ENCODE measurements at regions not wholly inside any gene's neighbourhood (a gene's known extent, or its start where the extent isn't known, plus 50 kb on each side); places are given as distances from the start of the nearest gene placed in this dataset.
"Not testable (repeated sequence)": the region's sequence is repeated elsewhere in the genome, so short reads cannot be mapped to it uniquely, and the experiment has no call there.

DNA sequence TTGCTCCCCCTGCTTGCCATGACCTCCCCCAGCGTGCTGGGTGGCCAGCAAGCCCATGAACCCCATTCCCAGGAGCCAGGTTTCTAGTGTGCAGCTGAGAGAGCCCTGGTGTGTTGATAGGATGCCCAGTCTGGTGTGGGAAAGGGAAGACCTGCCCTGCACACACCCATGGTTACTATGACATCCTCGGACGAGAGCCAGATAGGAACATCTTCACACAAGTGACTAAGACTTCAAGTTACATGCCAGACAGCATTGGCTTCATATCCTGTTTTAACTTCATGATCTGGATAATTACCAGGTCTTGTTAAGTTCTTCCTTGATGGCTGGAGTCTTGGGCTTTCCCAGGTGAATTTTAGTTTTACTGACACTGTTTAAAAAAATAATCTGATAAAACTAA is 196.6 kb upstream of the EGLN3 start:
- Histone ChIP-seq H3K4me3 (no peak overlapping the region), H3K36me3 (replicated peaks) (no peaks in the 10 kb centered on the region), H3K27me3 (ENCODE audit: low read depth) (no peaks in the 10 kb centered on the region), H3K9me3 (0 out of 2 replicates have a peak, but pooled peaks cover 4% of the 10 kb centered on the region), H3K4me1 (no peaks in the 10 kb centered on the region)
- in situ Hi-C loops (cut with MboI; ENCODE audit: low sequenced_read_pairs): no loop called here
- DNase-seq (ENCODE audit: low spot score in 2 of 2): no peak

DNA sequence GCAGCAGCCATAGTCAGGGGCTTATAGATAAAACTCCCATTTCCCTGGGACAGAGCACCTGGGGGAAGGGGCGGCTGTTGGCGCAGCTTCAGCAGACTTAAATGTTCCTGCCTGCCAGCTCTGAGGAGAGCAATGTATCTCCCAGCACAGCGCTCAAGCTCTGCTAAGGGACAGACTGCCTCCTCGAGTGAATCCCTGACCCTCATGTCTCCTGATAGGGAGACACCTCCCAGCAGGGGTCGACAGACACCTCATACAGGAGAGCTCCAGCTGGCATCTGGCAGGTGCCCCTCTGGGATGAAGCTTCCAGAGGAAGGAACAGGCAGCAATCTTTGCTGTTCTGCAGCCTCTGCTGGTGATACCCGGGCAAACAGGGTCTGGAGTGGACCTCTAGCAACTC is 189.3 kb upstream of the EGLN3 start:
- DNase-seq (ENCODE audit: low spot score in 2 of 2); H3K4me3 ChIP-seq; H3K9me3 ChIP-seq; H3K36me3 ChIP-seq (replicated peaks); in situ Hi-C loops (cut with MboI; ENCODE audit: low sequenced_read_pairs); H3K27me3 ChIP-seq (ENCODE audit: low read depth): not testable (repeated sequence)
- peaks cover 11% of the 10 kb centered on the region for H3K4me1 ChIP-seq

DNA sequence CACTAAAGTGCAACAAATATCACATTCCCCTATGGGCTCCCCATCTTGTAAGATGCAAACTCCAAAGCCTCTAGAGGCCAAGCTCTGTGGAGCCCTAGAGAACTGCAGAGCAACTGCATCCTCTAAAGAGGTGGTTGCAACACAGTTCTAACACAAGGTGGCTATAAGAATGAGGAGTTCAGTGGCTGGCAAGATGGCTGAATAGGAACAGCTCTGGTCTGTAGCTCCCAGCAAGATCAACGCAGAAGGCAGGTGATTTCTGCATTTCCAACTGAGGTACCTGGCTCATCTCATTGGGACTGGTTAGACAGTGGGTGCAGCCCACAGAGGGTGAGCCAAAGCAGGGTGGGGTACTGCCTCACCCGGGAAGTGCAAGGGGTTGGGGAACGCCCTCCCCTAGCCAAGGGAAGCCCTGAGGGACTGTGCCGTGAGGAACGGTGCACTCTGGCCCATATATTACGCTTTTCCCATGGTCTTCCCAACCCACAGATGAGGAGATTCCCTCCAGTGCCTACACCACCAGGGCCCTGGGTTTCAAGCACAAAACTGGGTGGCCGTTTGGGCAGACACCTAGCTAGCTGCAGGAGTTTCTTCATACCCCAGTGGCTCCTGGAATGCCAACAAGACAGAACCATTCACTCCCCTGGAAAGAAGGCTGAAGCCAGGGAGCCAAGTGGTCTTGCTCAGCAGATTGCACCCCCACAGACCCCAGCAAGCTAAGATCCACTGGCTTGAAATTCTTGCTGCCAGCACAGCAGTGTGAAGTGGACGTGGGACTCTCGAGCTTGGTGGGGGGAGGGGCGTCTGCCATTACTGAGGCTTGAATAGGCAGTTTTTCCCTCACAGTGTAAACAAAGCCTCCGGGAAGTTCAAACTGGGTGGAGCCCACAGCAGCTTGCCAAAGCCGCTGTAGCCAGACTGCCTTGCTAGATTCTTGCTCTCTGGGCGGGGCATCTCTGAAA is 188.6 kb upstream of the EGLN3 start:
- H3K9me3 ChIP-seq; H3K36me3 ChIP-seq (replicated peaks); in situ Hi-C loops (cut with MboI; ENCODE audit: low sequenced_read_pairs); H3K27me3 ChIP-seq (ENCODE audit: low read depth); H3K4me3 ChIP-seq: not testable (repeated sequence)
- H3K4me1 ChIP-seq: peaks cover 11% of the 10 kb centered on the region
- DNase-seq (ENCODE audit: low spot score in 2 of 2): peak; percentile 78 to 87

DNA sequence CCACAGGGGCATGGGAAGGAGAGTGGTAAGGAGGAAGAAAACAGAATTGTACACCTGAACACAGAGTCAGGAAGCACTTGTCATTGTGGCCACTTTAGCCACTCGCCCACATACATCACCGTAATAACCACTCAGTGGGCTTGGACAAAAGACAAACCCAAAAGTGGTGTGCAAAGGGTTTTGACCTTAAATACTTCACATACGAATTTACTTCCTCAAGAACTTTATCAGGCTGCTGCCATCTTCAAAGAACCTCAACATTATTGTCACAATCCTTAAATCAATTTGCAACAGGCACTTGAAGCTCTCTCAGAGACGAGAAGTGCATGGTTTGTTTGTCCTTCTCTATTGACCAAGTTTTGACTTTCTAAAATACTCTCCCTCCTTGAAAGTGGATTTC is 187.3 kb upstream of the EGLN3 start:
- no peaks in the 10 kb centered on the region for H3K36me3 ChIP-seq (replicated peaks)
- no peaks in the 10 kb centered on the region for H3K27me3 ChIP-seq (ENCODE audit: low read depth)
- in situ Hi-C loops (cut with MboI; ENCODE audit: low sequenced_read_pairs): no loop called here
- no peak for DNase-seq (ENCODE audit: low spot score in 2 of 2)
- H3K4me3 ChIP-seq: no peak overlapping the region
- peaks cover 11% of the 10 kb centered on the region for H3K4me1 ChIP-seq
- H3K9me3 ChIP-seq: no peaks in the 10 kb centered on the region; the same call in 1 of the 2 replicates

DNA sequence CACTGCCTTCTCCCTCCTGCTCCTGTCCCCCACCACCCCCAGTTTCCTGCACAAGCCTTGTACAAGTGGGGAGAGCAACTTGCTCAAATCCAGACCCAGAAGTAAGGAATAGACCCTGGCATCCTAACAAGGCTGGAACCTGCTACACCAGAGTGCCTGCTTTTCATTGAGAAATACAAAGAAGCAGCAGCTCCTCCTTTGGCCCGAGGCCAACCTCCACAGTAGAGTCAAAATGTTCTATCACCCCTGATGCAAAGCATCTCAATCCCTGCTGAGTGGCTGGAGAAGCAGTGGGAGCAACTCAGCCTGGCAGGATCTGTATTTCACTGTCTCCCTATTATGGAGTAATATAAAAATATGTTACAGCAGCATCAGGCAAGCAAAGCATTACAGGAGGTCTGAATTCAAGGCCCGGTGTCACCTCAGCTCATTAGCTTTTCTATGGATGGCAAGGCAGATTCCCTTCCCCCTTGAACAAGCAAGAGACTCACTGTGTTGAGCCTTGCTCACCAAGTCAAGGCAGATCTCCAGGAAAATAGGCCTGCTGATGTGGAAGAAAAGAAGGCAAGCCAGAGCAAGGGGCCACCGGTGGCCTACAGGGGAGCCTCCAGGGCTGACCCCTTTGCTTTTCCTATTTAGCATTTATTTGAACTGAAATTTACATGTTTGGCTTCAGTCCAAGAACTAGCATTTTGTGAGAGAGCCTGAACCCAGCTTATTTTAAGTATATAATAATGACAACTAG is 186.3 kb upstream of the EGLN3 start:
- no peaks in the 10 kb centered on the region; the same call in 1 of the 2 replicates for H3K9me3 ChIP-seq
- H3K36me3 ChIP-seq (replicated peaks): no peaks in the 10 kb centered on the region
- in situ Hi-C loops (cut with MboI; ENCODE audit: low sequenced_read_pairs): no loop called here
- H3K27me3 ChIP-seq (ENCODE audit: low read depth): no peaks in the 10 kb centered on the region
- peak in 1 of 2 experiments; percentile 43 for DNase-seq (ENCODE audit: low spot score in 2 of 2)
- H3K4me3 ChIP-seq: no peak overlapping the region
- H3K4me1 ChIP-seq: peaks cover 11% of the 10 kb centered on the region

DNA sequence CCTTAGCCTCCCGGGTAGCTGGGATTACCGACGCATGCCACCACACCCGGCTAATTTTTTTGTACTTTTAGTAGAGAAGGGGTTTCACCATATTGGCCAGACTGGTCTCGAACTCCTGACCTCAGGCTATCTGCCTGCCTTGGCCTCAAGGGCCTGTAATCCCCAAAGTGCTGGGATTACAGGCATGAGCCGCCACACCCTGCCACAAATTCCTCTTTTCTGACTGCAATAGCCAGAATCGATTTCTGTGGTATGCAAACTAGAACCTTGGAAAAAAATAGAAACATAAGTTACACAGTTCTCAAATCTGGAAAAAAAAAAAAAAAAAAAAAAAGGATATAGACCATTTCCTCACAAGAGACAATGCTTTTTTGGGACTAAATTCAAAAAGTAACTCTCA is 184.6 kb upstream of the EGLN3 start:
- in situ Hi-C loops (cut with MboI; ENCODE audit: low sequenced_read_pairs): no loop called here

DNA sequence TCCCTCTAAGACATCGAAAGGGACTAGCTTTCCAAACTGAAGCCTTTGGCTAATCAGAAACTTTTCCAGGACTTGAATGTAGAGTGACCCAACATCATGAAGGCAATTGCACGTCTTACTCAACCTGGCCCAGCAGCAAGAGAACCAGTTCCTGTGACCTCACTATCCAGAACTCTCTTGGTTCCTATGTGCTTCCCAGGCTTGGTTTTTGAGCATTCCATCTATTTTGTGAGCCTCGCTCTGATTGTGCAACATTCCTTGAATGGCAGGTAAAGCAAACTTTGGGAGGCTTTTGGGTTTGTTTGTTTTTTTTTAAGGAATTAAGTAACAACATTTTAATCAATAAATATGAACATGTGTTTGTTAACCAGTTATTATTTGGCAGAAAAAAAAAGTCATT is 183.6 kb upstream of the EGLN3 start:
- H3K27me3 ChIP-seq (ENCODE audit: low read depth): no peaks in the 10 kb centered on the region
- in situ Hi-C loops (cut with MboI; ENCODE audit: low sequenced_read_pairs): no loop called here
- H3K4me1 ChIP-seq: peaks cover 4% of the 10 kb centered on the region

More for the DNA sequence above, 184.6 kb upstream of the EGLN3 start:
- Histone ChIP-seq H3K9me3 (no peaks in the 10 kb centered on the region; the same call in 1 of the 2 replicates), H3K36me3 (replicated peaks) (no peaks in the 10 kb centered on the region), H3K4me1 (peaks cover 11% of the 10 kb centered on the region), H3K4me3 (no peak overlapping the region), H3K27me3 (ENCODE audit: low read depth) (no peaks in the 10 kb centered on the region)
- DNase-seq (ENCODE audit: low spot score in 2 of 2): no peak

DNA sequence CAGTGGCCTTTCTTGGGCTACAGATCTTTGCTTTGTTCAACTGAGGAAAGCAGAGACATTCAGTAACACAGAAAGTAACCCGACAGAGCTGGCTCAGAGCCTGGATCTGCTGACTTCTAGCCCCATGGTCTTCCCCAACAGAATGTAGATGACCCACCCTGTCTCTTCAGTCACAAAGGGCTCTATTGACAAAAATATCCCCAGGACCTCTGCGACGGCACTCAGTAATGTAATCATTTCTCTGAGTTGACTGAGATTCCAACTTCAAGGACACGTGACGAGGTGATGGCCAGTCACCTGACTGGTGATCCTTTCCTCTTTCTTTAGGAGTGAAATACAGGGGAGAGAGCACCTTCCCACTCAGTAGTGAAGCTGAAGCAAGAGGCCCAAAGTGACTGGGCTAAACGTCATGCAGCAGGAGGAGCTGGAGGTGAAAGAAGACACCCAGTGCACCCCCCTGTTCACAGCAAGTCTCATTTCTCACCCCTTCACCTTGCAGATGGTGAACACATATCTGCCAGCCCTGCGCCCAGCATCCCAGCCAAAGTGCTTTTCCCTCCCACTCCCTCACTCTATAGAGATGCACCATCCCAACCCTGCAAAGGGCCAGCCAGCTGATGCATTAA is 179.2 kb upstream of the EGLN3 start:
- Histone ChIP-seq H3K4me1 (no peaks in the 10 kb centered on the region), H3K4me3 (no peak overlapping the region), H3K9me3 (no peaks in the 10 kb centered on the region), H3K36me3 (replicated peaks) (no peaks in the 10 kb centered on the region), H3K27me3 (ENCODE audit: low read depth) (no peaks in the 10 kb centered on the region)
- in situ Hi-C loops (cut with MboI; ENCODE audit: low sequenced_read_pairs): no loop called here
- no peak for DNase-seq (ENCODE audit: low spot score in 2 of 2)

More for the DNA sequence above, 183.6 kb upstream of the EGLN3 start:
- H3K4me3 ChIP-seq: no peak overlapping the region
- H3K36me3 ChIP-seq (replicated peaks): no peaks in the 10 kb centered on the region
- no peaks in the 10 kb centered on the region; the same call in 1 of the 2 replicates for H3K9me3 ChIP-seq
- DNase-seq (ENCODE audit: low spot score in 2 of 2): no peak

DNA sequence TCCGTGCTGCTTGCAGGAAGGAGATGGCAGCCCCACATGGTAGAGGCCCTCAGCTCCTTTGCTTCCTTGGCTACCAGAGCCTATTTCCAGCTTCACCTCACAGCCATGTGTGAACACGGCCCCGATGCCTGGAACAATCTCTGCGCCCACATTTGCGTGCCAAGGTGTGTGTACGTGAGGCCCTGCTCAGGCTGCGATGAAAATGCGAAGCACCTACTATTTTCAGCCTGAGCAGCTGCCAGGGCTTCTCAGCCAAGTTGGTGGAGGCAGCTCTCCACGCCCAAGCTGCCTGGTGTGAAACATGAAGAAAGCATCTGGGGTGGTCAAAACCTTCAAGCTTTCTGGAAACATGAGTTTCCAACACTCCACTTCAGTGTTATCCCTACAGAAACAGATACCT is 177.8 kb upstream of the EGLN3 start:
- DNase-seq (ENCODE audit: low spot score in 2 of 2): no peak
- no peaks in the 10 kb centered on the region for H3K9me3 ChIP-seq
- no peaks in the 10 kb centered on the region for H3K4me1 ChIP-seq
- H3K27me3 ChIP-seq (ENCODE audit: low read depth): no peaks in the 10 kb centered on the region
- no peak overlapping the region for H3K4me3 ChIP-seq
- no peaks in the 10 kb centered on the region for H3K36me3 ChIP-seq (replicated peaks)
- in situ Hi-C loops (cut with MboI; ENCODE audit: low sequenced_read_pairs): no loop called here

DNA sequence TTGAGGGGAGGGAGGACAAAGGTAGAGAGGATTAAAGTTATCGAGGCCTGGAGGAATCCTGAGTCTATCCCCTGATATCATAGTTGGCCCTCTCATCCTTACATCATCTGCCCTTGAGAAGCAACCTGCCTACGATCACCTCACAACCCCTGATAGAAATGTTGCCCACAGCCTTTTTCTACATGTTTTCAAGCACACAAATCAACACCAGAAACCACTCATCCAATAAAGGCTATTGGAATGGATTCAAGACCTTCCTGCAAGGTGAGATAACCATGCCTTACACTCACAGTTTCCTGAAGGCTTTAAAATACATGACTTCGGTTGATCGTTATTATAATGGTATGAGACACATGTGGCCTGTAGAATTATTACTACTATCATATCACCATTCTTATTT is 175.7 kb upstream of the EGLN3 start:
- Histone ChIP-seq H3K9me3 (no peaks in the 10 kb centered on the region), H3K4me1 (peaks cover 4% of the 10 kb centered on the region; the same call in 1 of the 2 replicates), H3K36me3 (replicated peaks) (no peaks in the 10 kb centered on the region), H3K27me3 (ENCODE audit: low read depth) (no peaks in the 10 kb centered on the region), H3K4me3 (no peak overlapping the region)
- in situ Hi-C loops (cut with MboI; ENCODE audit: low sequenced_read_pairs): no loop called here
- DNase-seq (ENCODE audit: low spot score in 2 of 2): no peak

DNA sequence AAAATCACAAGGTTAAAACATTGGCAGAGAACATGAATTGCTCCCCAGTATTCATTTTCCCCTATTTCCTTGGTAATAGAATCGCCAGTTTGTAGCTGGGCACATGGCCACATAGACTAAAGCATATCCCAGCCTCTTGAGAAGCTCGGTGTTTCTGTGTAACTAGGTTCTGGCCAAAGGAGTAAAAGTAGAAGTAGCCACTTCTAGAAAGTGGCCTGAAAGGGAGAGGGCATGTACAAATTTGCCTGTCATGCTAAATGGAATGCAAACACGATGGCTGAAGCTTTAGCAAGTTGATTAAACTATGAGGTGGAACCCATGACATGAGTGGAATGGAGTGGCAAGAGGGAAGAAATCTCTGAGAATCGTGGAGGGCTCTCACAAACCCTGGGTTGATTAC is 173.7 kb upstream of the EGLN3 start:
- no peaks in the 10 kb centered on the region for H3K36me3 ChIP-seq (replicated peaks)
- no peak for DNase-seq (ENCODE audit: low spot score in 2 of 2)
- H3K4me1 ChIP-seq: peaks cover 4% of the 10 kb centered on the region; the same call in 1 of the 2 replicates
- in situ Hi-C loops (cut with MboI; ENCODE audit: low sequenced_read_pairs): no loop called here
- H3K27me3 ChIP-seq (ENCODE audit: low read depth): no peaks in the 10 kb centered on the region
- no peak overlapping the region for H3K4me3 ChIP-seq
- no peaks in the 10 kb centered on the region for H3K9me3 ChIP-seq

DNA sequence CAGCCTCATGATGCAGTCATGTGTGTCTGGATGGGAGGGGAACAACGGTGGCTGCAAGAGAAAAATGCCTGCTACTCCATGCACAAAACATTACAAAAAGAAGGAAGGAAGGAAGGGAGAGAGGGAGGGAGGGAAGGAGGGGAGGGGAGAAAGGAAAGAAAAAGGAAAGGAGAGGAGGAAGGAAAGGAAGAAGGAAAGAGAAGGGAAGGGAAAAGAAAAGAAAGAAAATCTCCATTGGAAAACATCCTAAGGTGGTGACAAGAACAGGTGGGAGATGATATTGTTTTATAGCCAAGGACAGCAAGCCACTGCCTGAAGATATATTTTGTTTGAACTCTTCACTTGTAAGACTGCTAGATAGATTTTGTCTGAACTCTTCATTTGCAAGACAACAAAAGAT is 171.8 kb upstream of the EGLN3 start:
- no peaks in the 10 kb centered on the region for H3K9me3 ChIP-seq
- in situ Hi-C loops (cut with MboI; ENCODE audit: low sequenced_read_pairs): no loop called here

DNA sequence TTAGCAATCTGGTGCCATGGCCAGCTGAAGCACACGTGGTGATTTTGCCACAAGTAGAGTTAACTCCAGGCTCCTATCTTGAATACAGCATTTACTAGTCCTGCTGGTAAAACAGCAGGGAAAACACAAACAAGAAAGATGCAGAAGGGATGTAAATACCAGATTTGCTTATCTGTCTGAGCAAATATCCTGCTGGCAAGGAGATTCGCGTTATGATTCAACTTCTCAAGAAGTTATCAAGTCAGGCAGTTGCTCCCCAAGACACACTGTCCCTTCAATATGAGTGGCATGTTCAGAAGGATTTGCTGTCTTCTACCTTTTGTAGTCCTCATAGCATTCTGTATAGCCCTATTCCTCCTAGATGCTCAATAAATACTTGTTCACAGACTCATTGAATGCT is 171.2 kb upstream of the EGLN3 start:
- DNase-seq (ENCODE audit: low spot score in 2 of 2): no peak
- in situ Hi-C loops (cut with MboI; ENCODE audit: low sequenced_read_pairs): no loop called here
- H3K9me3 ChIP-seq: no peaks in the 10 kb centered on the region

More for the DNA sequence above, 171.8 kb upstream of the EGLN3 start:
- no peak overlapping the region for H3K4me3 ChIP-seq
- no peaks in the 10 kb centered on the region for H3K27me3 ChIP-seq (ENCODE audit: low read depth)
- H3K4me1 ChIP-seq: peaks cover 4% of the 10 kb centered on the region; the same call in 1 of the 2 replicates
- DNase-seq (ENCODE audit: low spot score in 2 of 2): no peak
- no peaks in the 10 kb centered on the region for H3K36me3 ChIP-seq (replicated peaks)

More for the DNA sequence above, 171.2 kb upstream of the EGLN3 start:
- Histone ChIP-seq H3K4me1 (peaks cover 4% of the 10 kb centered on the region; the same call in 1 of the 2 replicates), H3K27me3 (ENCODE audit: low read depth) (no peaks in the 10 kb centered on the region), H3K4me3 (no peak overlapping the region), H3K36me3 (replicated peaks) (no peaks in the 10 kb centered on the region)

Data from HAP-1 (cell line).